22Rv1 (cell line): ENCODE measurements at regions not wholly inside any gene's neighbourhood (a gene's known extent, or its start where the extent isn't known, plus 50 kb on each side); places are given as distances from the start of the nearest gene placed in this dataset.

Source experiments
- H3K27ac ChIP-seq: fragments of 450-650 bp; 2 replicates; pipeline ENCODE4 v1.5.1; 2017
- CTCF ChIP-seq: fragments of 450-650 bp; IDR thresholded peaks from 2 replicates; pipeline ENCODE4 v1.5.1; 2017; ENCODE audit warnings: mild to moderate bottlenecking
- ZFX ChIP-seq: fragments of 450-650 bp; IDR thresholded peaks from 2 replicates; pipeline ENCODE4 v1.6.1; 2017; ENCODE audit warnings: antibody characterized with exemption, borderline replicate concordance

DNA sequence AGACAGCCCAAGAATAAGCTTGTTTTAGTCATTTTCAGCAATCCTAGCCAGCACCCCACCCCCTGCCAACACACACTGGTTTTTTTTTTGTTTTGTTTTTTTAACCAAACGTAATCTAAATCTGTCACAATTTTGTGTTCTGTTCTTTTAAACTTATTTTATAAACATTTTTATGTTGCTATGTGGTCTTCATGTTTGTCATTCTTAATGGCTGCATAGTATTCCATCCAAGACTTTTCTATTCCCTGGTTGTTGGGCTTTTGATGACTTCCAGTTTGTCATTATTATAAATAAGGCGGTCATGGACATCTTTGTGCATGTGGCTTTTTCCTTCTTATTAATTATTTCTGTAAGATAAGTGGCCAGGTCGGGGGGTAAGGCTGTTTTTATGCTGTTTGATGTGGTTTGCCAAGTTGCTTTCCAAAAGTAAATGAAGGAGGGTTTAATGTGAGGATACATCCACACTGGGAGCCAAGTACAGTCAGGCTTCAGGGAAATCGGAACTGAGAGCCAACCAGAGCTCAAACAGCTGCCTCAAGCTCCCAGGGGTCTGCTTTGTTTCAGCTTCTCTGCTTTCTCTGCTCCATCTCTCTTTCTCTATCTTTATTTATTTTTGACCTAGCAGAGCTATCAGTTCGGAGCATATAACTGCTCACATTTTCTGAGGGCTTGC, 125.8 kb downstream of the VEGFA start:
- H3K27ac ChIP-seq: no peak overlapping the region
- TF ChIP-seq CTCF (no peak), ZFX (no peak)

DNA sequence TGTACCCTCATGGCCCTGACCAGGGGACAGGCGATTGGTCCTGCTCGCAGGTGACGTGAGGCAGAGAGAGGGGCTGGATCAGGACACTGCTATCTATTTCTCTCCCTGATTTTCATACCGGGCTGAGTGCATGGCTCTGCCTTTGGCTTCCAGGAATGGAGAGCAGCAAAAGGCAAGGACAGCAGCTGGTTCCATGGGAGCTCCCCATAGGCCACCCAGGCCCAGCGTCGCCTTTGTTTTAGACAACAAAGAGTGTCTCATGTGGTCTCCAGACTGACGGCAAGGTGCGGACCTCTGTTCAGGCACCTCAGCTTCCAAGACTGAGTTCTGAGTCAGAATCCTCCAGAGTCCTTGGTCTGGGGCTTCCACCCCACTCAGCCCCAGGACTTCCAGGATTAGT, 123.1 kb downstream of the VEGFA start:
- TF ChIP-seq ZFX: no peak
- no peak for TF ChIP-seq CTCF
- H3K27ac ChIP-seq: no peak overlapping the region

DNA sequence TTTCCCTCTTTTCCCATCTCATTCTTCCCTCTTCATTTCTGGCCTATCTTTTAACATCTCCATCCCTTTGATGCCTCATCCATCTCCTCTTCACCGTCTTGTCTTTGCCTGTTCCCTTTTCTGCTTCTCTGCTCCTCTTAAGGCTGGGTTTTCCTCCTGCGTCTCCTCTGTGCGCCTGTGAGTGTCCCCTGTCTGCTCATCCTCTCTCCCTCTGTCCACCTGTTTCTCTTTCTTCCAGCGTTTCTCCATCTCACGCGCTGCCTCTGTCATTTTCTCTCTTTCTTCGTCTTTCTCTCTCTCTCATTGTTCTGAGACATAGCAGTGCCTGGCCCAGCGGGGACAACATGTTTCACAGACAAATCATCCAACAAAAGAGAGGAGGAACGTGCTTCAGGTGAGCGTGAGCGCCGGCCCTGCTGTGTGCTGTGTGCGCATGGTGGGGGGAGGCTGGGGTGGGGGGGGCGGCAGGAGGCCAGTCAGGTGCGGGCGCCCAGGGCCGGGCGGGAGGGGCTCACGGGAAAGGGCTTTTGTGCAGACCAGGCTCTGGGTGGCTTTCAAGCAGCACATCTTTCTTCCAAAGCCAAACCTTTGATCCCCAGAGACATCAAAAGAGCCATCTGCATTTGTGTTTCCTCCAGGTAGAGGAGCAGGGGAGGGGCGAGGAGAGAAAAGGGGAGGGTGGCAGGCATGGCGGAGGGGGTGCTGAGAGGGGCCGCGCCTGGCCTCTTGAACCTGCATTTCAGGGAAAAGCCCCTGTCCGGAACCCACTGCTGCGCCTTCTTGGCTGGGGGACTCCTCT, 121.3 kb downstream of the VEGFA start:
- TF ChIP-seq ZFX: no peak
- no peak for TF ChIP-seq CTCF
- H3K27ac ChIP-seq: no peak overlapping the region

- TF ChIP-seq CTCF: no peak
- TF ChIP-seq ZFX: no peak
- no peak overlapping the region for H3K27ac ChIP-seq
Measured at GRCh38 chr6:43890197-43891062, 120.4 kb downstream of the VEGFA start.

DNA sequence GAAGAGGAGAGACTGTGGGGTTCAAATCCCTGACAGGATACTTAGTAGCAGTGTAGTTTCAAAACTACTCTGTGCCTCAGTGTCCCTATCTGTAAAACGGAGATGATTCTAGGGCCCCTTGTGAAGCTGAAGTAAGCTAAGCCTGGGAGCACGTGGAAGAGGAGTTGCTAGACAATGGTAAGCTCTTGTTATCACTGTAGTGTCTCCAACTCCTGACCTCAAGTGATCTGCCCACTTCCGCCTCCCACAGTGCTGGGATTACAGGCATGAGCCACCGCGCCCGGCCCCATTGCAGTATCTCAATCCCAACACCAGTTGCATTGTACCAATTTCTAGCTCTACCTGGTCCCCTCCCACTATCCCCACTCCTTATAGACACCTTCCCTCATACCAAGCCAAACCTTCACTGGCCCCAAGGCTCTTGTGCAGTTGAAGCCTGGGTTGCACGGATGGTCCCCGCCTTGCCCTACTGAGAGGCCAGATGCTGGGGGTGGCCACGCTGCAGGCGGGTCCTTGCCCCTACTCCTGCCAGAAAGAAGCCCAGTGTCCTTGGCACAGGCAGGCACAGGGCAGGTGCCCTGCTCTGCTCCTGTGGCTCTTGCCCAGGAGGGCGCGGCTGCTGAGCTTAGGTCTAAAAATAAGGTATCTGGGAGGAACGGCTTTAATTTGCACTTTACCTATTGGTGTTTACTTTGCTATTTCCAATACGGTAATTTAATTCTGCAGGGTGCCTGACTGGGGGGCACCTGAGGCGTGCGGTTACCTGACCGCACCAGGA, 118.1 kb downstream of the VEGFA start:
- no peak overlapping the region for H3K27ac ChIP-seq
- TF ChIP-seq CTCF: no peak
- TF ChIP-seq ZFX: no peak

- H3K27ac ChIP-seq: no peak overlapping the region
- no peak for TF ChIP-seq CTCF
- no peak for TF ChIP-seq ZFX
Measured at GRCh38 chr6:43887340-43887858, 117.4 kb downstream of the VEGFA start.
